Islet of Langerhans (tissue), 1 donor: ENCODE measurements at regions not wholly inside any gene's neighbourhood (a gene's known extent, or its start where the extent isn't known, plus 50 kb on each side); places are given as distances from the start of the nearest gene placed in this dataset.
"Not testable (repeated sequence)": the region's sequence is repeated elsewhere in the genome, so short reads cannot be mapped to it uniquely, and the experiment has no call there.

Source experiments
- FAIRE-seq: peaks from one replicate; lab custom pipeline; 2011; peaks lifted over from hg19 to GRCh38; lab: Jason Lieb, UNC

- no peak for FAIRE-seq
Observed at GRCh38 chr13:91046715-91047327, 300.7 kb upstream of the MIR17HG start.

- FAIRE-seq, result no peak
Observed at GRCh38 chr13:91050970-91051369, 296.5 kb upstream of the MIR17HG start.

- FAIRE-seq, result no peak
Observed at GRCh38 chr13:91052876-91053275, 294.6 kb upstream of the MIR17HG start.

- no peak for FAIRE-seq
Observed at GRCh38 chr13:91053318-91054065, 294.0 kb upstream of the MIR17HG start.

- no peak for FAIRE-seq
Observed at GRCh38 chr13:91054902-91055301, 292.6 kb upstream of the MIR17HG start.

- no peak for FAIRE-seq
Observed at GRCh38 chr13:91056746-91057145, 290.7 kb upstream of the MIR17HG start.

GRCh38 chr13:91057507-91057906 is 290.0 kb upstream of the MIR17HG start:
- FAIRE-seq, result not testable (repeated sequence)

GRCh38 chr13:91058066-91058465 is 289.4 kb upstream of the MIR17HG start:
- FAIRE-seq, result no peak

GRCh38 chr13:91058919-91059318 is 288.6 kb upstream of the MIR17HG start:
- FAIRE-seq, result no peak

GRCh38 chr13:91066745-91067144 is 280.7 kb upstream of the MIR17HG start:
- no peak for FAIRE-seq

GRCh38 chr13:91072486-91072885 is 275.0 kb upstream of the MIR17HG start:
- FAIRE-seq, result no peak

GRCh38 chr13:91074091-91074490 is 273.4 kb upstream of the MIR17HG start:
- FAIRE-seq, result no peak

- no peak for FAIRE-seq
Observed at GRCh38 chr13:91076830-91077229, 270.7 kb upstream of the MIR17HG start.

- peak; percentile 92 for FAIRE-seq
Observed at GRCh38 chr13:91078093-91078679, 269.3 kb upstream of the MIR17HG start.

GRCh38 chr13:91079176-91079575 is 268.3 kb upstream of the MIR17HG start:
- peak; percentile 83 for FAIRE-seq

- FAIRE-seq, result no peak
Observed at GRCh38 chr13:91085127-91085526, 262.4 kb upstream of the MIR17HG start.

GRCh38 chr13:91086936-91087716 is 260.4 kb upstream of the MIR17HG start:
- FAIRE-seq, result no peak

GRCh38 chr13:91097269-91097668 is 250.2 kb upstream of the MIR17HG start:
- FAIRE-seq, result no peak

GRCh38 chr13:91099877-91100276 is 247.6 kb upstream of the MIR17HG start:
- no peak for FAIRE-seq

- no peak for FAIRE-seq
Observed at GRCh38 chr13:91100944-91101343, 246.5 kb upstream of the MIR17HG start.

GRCh38 chr13:91101381-91101780 is 246.1 kb upstream of the MIR17HG start:
- FAIRE-seq, result no peak

- FAIRE-seq, result no peak
Observed at GRCh38 chr13:91105270-91105669, 242.2 kb upstream of the MIR17HG start.

GRCh38 chr13:91106565-91106964 is 240.9 kb upstream of the MIR17HG start:
- no peak for FAIRE-seq
